GM13976 (cell line): ENCODE measurements at regions not wholly inside any gene's neighbourhood (a gene's known extent, or its start where the extent isn't known, plus 50 kb on each side); places are given as distances from the start of the nearest gene placed in this dataset.

Source experiments
- DNase-seq: peaks from one replicate; pipeline ENCODE4 v3.0.0; 2012; ENCODE audit warnings: low spot score
- CTCF ChIP-seq: IDR thresholded peaks from 2 replicates; pipeline ENCODE4 v1.5.1; 2012; ENCODE audit warnings: borderline replicate concordance, mild to moderate bottlenecking; ENCODE audit not compliant: insufficient read depth; ENCODE audit errors: extremely low read depth, missing control alignments, control extremely low read depth
- in situ Hi-C: fragments of 300-500 bp; cut with MboI; formaldehyde crosslinking; loops from one replicate; pipeline ENCODE4 v1.12.0; 2022; ENCODE audit warnings: low sequenced_read_pairs, mixed read lengths, inconsistent platforms; ENCODE audit not compliant: unreplicated experiment

GRCh38 chr20:22775256-22775655, 190.9 kb upstream of the FOXA2 start:
- DNase-seq, result no peak
- TF ChIP-seq CTCF, result no peak
- in situ Hi-C loops, result no loop called here

- in situ Hi-C loops, result no loop called here
- no peak for TF ChIP-seq CTCF
- DNase-seq, result no peak
These were observed 191.3 kb upstream of the FOXA2 start for GRCh38 chr20:22775671-22776139.

GRCh38 chr20:22776369-22776768, 192.0 kb upstream of the FOXA2 start:
- TF ChIP-seq CTCF, result no peak
- in situ Hi-C loops, result no loop called here
- DNase-seq, result no peak

GRCh38 chr20:22779878-22780277, 195.5 kb upstream of the FOXA2 start:
- in situ Hi-C loops, result no loop called here
- DNase-seq, result no peak
- no peak for TF ChIP-seq CTCF

GRCh38 chr20:22781869-22782268, 197.5 kb upstream of the FOXA2 start:
- no peak for TF ChIP-seq CTCF
- no peak for DNase-seq
- in situ Hi-C loops, result no loop called here

GRCh38 chr20:22789676-22790075, 205.3 kb upstream of the FOXA2 start:
- in situ Hi-C loops, result no loop called here
- TF ChIP-seq CTCF, result no peak
- DNase-seq, result no peak

- in situ Hi-C loops, result no loop called here
- DNase-seq, result no peak
- TF ChIP-seq CTCF, result no peak
These were observed 207.0 kb upstream of the FOXA2 start for GRCh38 chr20:22791396-22791795.
